OCI-LY7 (cell line): ENCODE measurements at regions not wholly inside any gene's neighbourhood (a gene's known extent, or its start where the extent isn't known, plus 50 kb on each side); places are given as distances from the start of the nearest gene placed in this dataset.

Experiments
- BruUV-seq: library from RNA; stranded (reverse); fragments of 400-500 nt; replicated peaks from 2 replicates; lab custom pipeline; 2021; lab: Mats Ljungman, UMichigan
- CTCF ChIA-PET: fragments of 300-600 bp; sonication (Branson Sonifier 250); formaldehyde crosslinking; loops from one replicate; lab custom pipeline; 2022; ENCODE audit warnings: antibody characterized with exemption; ENCODE audit not compliant: unreplicated experiment; lab: Charles Lee
- POLR2A ChIA-PET: fragments of 300-600 bp; sonication (Branson Sonifier 250); formaldehyde crosslinking; loops from one replicate; lab custom pipeline; 2022; ENCODE audit warnings: antibody characterized with exemption; lab: Charles Lee
- DNase-seq: peaks from one replicate; pipeline ENCODE4 v3.0.0-alpha.2; 2015; ENCODE audit warnings: low spot score
- H2AFZ ChIP-seq: fragments of 200-600 bp; sonication (generic), shearing (Covaris generic); 2 replicates; pipeline ENCODE4 v1.6.1; 2014; ENCODE audit warnings: mild to moderate bottlenecking, antibody characterized with exemption, low read length, moderate library complexity
- H3K27ac ChIP-seq: fragments of 200-600 bp; sonication (generic); 2 replicates; pipeline ENCODE4 v1.5.1; 2014; ENCODE audit warnings: mixed run types, low read depth, mild to moderate bottlenecking, moderate library complexity, low read length, inconsistent platforms; ENCODE audit not compliant: poor library complexity, severe bottlenecking
- H3K36me3 ChIP-seq: fragments of 200-600 bp; sonication (generic); 2 replicates; pipeline ENCODE4 v1.6.1; 2014; ENCODE audit warnings: mild to moderate bottlenecking, antibody characterized with exemption, low read length, moderate library complexity, mixed read lengths; ENCODE audit not compliant: insufficient read depth
- H3K4me1 ChIP-seq: fragments of 200-600 bp; sonication (generic); 2 replicates; pipeline ENCODE4 v1.5.1; 2014; ENCODE audit warnings: mild to moderate bottlenecking, low read length; ENCODE audit not compliant: insufficient read depth, poor library complexity, severe bottlenecking
- H3K4me2 ChIP-seq: fragments of 200-600 bp; sonication (generic); 2 replicates; pipeline ENCODE4 v1.6.1; 2014; ENCODE audit warnings: mild to moderate bottlenecking, low read length
- H3K4me3 ChIP-seq: fragments of 200-600 bp; sonication (generic); 2 replicates; pipeline ENCODE4 v1.5.1; 2014; ENCODE audit warnings: mild to moderate bottlenecking, low read depth, low read length; ENCODE audit not compliant: poor library complexity, severe bottlenecking
- H3K79me2 ChIP-seq: fragments of 200-600 bp; sonication (generic); 2 replicates; pipeline ENCODE4 v1.6.1; 2016; ENCODE audit warnings: low read depth, mild to moderate bottlenecking, low read length, moderate library complexity, mixed read lengths; ENCODE audit not compliant: insufficient read depth
- H3K9me2 ChIP-seq: fragments of 200-600 bp; sonication (generic); 2 replicates; pipeline ENCODE4 v1.6.1; 2016; ENCODE audit warnings: mild to moderate bottlenecking, low read length, mixed read lengths; ENCODE audit not compliant: insufficient read depth
- H3K9me3 ChIP-seq: fragments of 200-600 bp; sonication (generic); 2 replicates; pipeline ENCODE4 v1.6.1; 2014; ENCODE audit warnings: mild to moderate bottlenecking, mixed run types, low read length, mixed read lengths
- H4K20me1 ChIP-seq: fragments of 200-600 bp; sonication (generic); 2 replicates; pipeline ENCODE4 v1.6.1; 2014; ENCODE audit warnings: mild to moderate bottlenecking, antibody characterized with exemption, low read length, moderate library complexity, mixed read lengths; ENCODE audit not compliant: insufficient read depth
- EZH2phosphoT487 ChIP-seq: fragments of 200-600 bp; sonication (generic); IDR thresholded peaks from 2 replicates; pipeline ENCODE4 v1.6.1; 2018; ENCODE audit warnings: low read depth, borderline replicate concordance, mild to moderate bottlenecking, mixed run types, antibody characterized with exemption, low read length, moderate library complexity, mixed read lengths
- intact Hi-C: fragments of 100-400 bp; cut with micrococcal nuclease; formaldehyde crosslinking; loops from one replicate; pipeline ENCODE4 v1.10.0; 2022; ENCODE audit not compliant: unreplicated experiment
- TF ChIP-seq, protein P1 (sequence below): fragments of 200-600 bp; sonication (generic); conservative IDR thresholded peaks from 2 replicates; pipeline ENCODE4 v1.5.1; 2014; ENCODE audit warnings: mild to moderate bottlenecking, antibody characterized with exemption, low read length, moderate library complexity, mixed read lengths

GRCh38 chr12:34296143-34297041, 274.1 kb downstream of the ALG10 start:
- Histone ChIP-seq H2AFZ (no peak overlapping the region), H3K4me2 (no peak overlapping the region), H3K9me2 (no peaks in the 10 kb centered on the region), H3K4me3 (no peak overlapping the region), H3K4me1 (no peaks in the 10 kb centered on the region), H3K79me2 (no peaks in the 10 kb centered on the region), H3K27ac (no peak overlapping the region), H3K9me3 (no peaks in the 10 kb centered on the region), H3K36me3 (no peaks in the 10 kb centered on the region), H4K20me1 (no peaks in the 10 kb centered on the region)
- intact Hi-C loops: no loop called here
- BruUV-seq: no TSS peak
- CTCF ChIA-PET: no interaction called here
- POLR2A ChIA-PET: interaction anchor here (0.7 kb wide), 1 partner anchor 730 kb away, joined by 4 read pairs; no protein-coding TSS in a partner anchor
- no peak for DNase-seq
- TF ChIP-seq, protein P1, sequence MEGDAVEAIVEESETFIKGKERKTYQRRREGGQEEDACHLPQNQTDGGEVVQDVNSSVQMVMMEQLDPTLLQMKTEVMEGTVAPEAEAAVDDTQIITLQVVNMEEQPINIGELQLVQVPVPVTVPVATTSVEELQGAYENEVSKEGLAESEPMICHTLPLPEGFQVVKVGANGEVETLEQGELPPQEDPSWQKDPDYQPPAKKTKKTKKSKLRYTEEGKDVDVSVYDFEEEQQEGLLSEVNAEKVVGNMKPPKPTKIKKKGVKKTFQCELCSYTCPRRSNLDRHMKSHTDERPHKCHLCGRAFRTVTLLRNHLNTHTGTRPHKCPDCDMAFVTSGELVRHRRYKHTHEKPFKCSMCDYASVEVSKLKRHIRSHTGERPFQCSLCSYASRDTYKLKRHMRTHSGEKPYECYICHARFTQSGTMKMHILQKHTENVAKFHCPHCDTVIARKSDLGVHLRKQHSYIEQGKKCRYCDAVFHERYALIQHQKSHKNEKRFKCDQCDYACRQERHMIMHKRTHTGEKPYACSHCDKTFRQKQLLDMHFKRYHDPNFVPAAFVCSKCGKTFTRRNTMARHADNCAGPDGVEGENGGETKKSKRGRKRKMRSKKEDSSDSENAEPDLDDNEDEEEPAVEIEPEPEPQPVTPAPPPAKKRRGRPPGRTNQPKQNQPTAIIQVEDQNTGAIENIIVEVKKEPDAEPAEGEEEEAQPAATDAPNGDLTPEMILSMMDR: no peak
- no peak for TF ChIP-seq EZH2phosphoT487

DNA sequence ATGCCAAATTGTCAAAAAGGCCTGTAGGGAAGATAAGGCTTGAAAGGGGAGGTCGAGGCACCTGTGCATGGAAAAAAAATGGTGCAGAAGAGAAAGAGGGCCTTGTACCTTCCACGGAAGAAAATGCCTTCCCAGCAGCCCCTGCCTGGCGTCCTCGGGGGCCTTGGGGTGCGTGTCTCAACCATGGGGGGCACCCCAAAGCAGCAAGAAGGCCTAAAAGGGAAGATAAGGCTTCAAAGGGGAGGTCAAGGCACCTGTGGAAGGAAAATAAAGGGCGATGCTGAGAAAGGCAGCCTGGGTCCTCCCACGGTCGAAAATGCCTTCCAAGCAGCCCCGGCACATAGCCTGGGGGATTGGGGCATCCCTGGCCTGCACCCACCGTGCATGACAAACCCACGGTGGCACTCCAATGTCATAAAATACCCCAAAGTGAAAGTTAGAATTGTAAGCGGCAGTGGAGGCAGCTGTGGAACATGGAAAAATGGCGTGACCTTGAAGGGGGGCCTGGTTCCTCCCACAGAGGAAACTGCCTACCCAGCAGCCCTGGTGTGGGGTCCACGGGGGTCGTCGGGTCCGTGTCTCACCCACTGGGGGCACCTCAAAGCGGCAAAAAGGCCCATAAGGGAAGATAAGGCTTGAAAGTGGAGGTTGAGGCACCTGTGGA, 275.0 kb downstream of the ALG10 start:
- Histone ChIP-seq H3K4me2 (no peak overlapping the region), H3K4me1 (no peaks in the 10 kb centered on the region), H3K4me3 (no peak overlapping the region), H4K20me1 (no peaks in the 10 kb centered on the region), H3K36me3 (no peaks in the 10 kb centered on the region), H3K79me2 (no peaks in the 10 kb centered on the region), H3K9me2 (no peaks in the 10 kb centered on the region), H2AFZ (no peak overlapping the region), H3K9me3 (0 out of 2 replicates have a peak, but pooled peaks cover 4% of the 10 kb centered on the region), H3K27ac (no peak overlapping the region)
- DNase-seq: no peak
- POLR2A ChIA-PET: no interaction called here
- intact Hi-C loops: no loop called here
- BruUV-seq: no TSS peak
- no peak for TF ChIP-seq EZH2phosphoT487
- TF ChIP-seq, protein P1: no peak
- CTCF ChIA-PET: no interaction called here

GRCh38 chr12:34297790-34298164, 275.5 kb downstream of the ALG10 start:
- intact Hi-C loops: no loop called here
- ChIA-PET POLR2A (no interaction called here), CTCF (no interaction called here)
- H3K79me2 ChIP-seq: no peaks in the 10 kb centered on the region
- no peak overlapping the region for H3K4me2 ChIP-seq
- H3K9me2 ChIP-seq: no peaks in the 10 kb centered on the region
- H3K4me3 ChIP-seq: no peak overlapping the region
- H3K36me3 ChIP-seq: no peaks in the 10 kb centered on the region
- DNase-seq: no peak
- no peak overlapping the region for H3K27ac ChIP-seq
- BruUV-seq: no TSS peak
- H4K20me1 ChIP-seq: no peaks in the 10 kb centered on the region
- no peaks in the 10 kb centered on the region for H3K4me1 ChIP-seq
- 0 out of 2 replicates have a peak, but pooled peaks cover 4% of the 10 kb centered on the region for H3K9me3 ChIP-seq
- TF ChIP-seq, protein P1: no peak
- no peak for TF ChIP-seq EZH2phosphoT487
- no peak overlapping the region for H2AFZ ChIP-seq
